H1 (cell line): ENCODE measurements at regions not wholly inside any gene's neighbourhood (a gene's known extent, or its start where the extent isn't known, plus 50 kb on each side); places are given as distances from the start of the nearest gene placed in this dataset.

Experiments used
- CTCF ChIA-PET: fragments of 300-600 bp; sonication (Branson Sonifier 250); formaldehyde crosslinking; loops from one replicate; lab custom pipeline; 2021; ENCODE audit not compliant: partially characterized antibody; lab: Charles Lee
- POLR2A ChIA-PET: fragments of 300-600 bp; sonication (Branson Sonifier 250); formaldehyde crosslinking; loops from one replicate; lab custom pipeline; 2021; ENCODE audit warnings: inconsistent platforms; ENCODE audit not compliant: partially characterized antibody; lab: Charles Lee
- DNase-seq, 2 experiments: peaks; one replicate each; pipeline versions ENCODE4 v3.0.0 to v3.0.0-alpha.2; 2010 to 2022; ENCODE audit warnings: low spot score in 2 of 2, low read depth in 1 of 2, mixed read lengths in 1 of 2
- FAIRE-seq: peaks from 2 replicates; lab custom pipeline; 2011; peaks lifted over from hg19 to GRCh38; lab: Jason Lieb, UNC
- H2AFZ ChIP-seq: 2 replicates; pipeline ENCODE4 v1.8.1; 2012; ENCODE audit warnings: low read length, inconsistent platforms
- H2AK5ac ChIP-seq: 2 replicates; pipeline ENCODE4 v1.6.1; 2013; ENCODE audit warnings: low read depth, low read length
- H2BK120ac ChIP-seq: replicated peaks from 2 replicates; pipeline ENCODE3; 2013; ENCODE audit warnings: low read depth, low read length, inconsistent platforms
- H2BK12ac ChIP-seq: 2 replicates; pipeline ENCODE4 v1.6.1; 2013; ENCODE audit warnings: low read depth, low read length
- H2BK15ac ChIP-seq: 2 replicates; pipeline ENCODE4 v1.6.1; 2013; ENCODE audit warnings: low read length
- H2BK20ac ChIP-seq: 2 replicates; pipeline ENCODE4 v1.6.1; 2013; ENCODE audit warnings: low read length
- H2BK5ac ChIP-seq: 2 replicates; pipeline ENCODE4 v1.6.1; 2013; ENCODE audit warnings: low read depth, low read length
- H3K14ac ChIP-seq: 2 replicates; pipeline ENCODE4 v1.6.1; 2013; ENCODE audit warnings: inconsistent platforms; ENCODE audit not compliant: insufficient read length
- H3K18ac ChIP-seq: 2 replicates; pipeline ENCODE4 v1.6.1; 2013; ENCODE audit warnings: low read length; ENCODE audit errors: extremely low read depth
- H3K23ac ChIP-seq: 2 replicates; pipeline ENCODE4 v1.6.1; 2013; ENCODE audit warnings: inconsistent platforms; ENCODE audit not compliant: insufficient read length
- H3K23me2 ChIP-seq: 2 replicates; pipeline ENCODE4 v1.6.1; 2013; ENCODE audit warnings: low read depth, low read length
- H3K27ac ChIP-seq: 2 replicates; pipeline ENCODE4 v1.6.1; 2011; ENCODE audit warnings: low read depth, low read length, inconsistent platforms
- H3K27me3 ChIP-seq, 4 experiments: replicated peaks in 1 of 4; 1 replicate in 1 of 4; 2 replicates in 3 of 4; pipeline versions ENCODE4 v1.6.1 to v1.8.1; 2011 to 2013; ENCODE audit warnings: low read length in 3 of 4, mild to moderate bottlenecking in 3 of 4, inconsistent platforms in 2 of 4, mixed read lengths in 2 of 4, moderate library complexity in 1 of 4; ENCODE audit not compliant: control insufficient read depth in 3 of 4, insufficient read depth in 3 of 4; ENCODE audit errors: extremely low read depth in 1 of 4
- H3K36me3 ChIP-seq, 4 experiments: 2 replicates each; pipeline versions ENCODE4 v1.6.1 to v1.8.1; 2011 to 2013; ENCODE audit warnings: mild to moderate bottlenecking in 4 of 4, low read length in 3 of 4, moderate library complexity in 2 of 4, control low read depth in 1 of 4, inconsistent platforms in 1 of 4; ENCODE audit not compliant: insufficient read depth in 4 of 4, control insufficient read depth in 2 of 4
- H3K4ac ChIP-seq: replicated peaks from 2 replicates; pipeline ENCODE3; 2013; ENCODE audit warnings: low read length, low read depth, mixed read lengths, inconsistent platforms; ENCODE audit not compliant: insufficient read length
- H3K4me1 ChIP-seq, 4 experiments: replicated peaks in 1 of 4; 1 replicate in 1 of 4; 2 replicates in 3 of 4; pipeline versions ENCODE4 v1.6.1 to v1.8.1; 2011 to 2013; ENCODE audit warnings: low read length in 3 of 4, inconsistent platforms in 2 of 4, mixed read lengths in 1 of 4; ENCODE audit not compliant: insufficient read depth in 4 of 4, control insufficient read depth in 3 of 4
- H3K4me2 ChIP-seq, 2 experiments: 2 replicates each; pipeline versions ENCODE4 v1.6.1 to v1.8.1; 2011 to 2013; ENCODE audit warnings: low read depth in 2 of 2, low read length in 2 of 2, control low read depth in 1 of 2, inconsistent platforms in 1 of 2, mild to moderate bottlenecking in 1 of 2; ENCODE audit not compliant: insufficient read depth in 1 of 2
- H3K4me3 ChIP-seq, 4 experiments: fragments of 200-600, 300-600 bp in 1 of 4; sonication (generic), shearing (Covaris generic), sonication (Bioruptor Twin) in 1 of 4; 2 replicates each; pipeline versions ENCODE4 v1.5.1 to v1.8.1; 2011 to 2016; ENCODE audit warnings: low read length in 4 of 4, low read depth in 3 of 4, control low read depth in 2 of 4, inconsistent platforms in 2 of 4, mild to moderate bottlenecking in 2 of 4, mixed read lengths in 1 of 4, moderate library complexity in 1 of 4; ENCODE audit not compliant: insufficient read depth in 2 of 4; ENCODE audit errors: extremely low read depth in 1 of 4
- H3K56ac ChIP-seq: replicated peaks from 2 replicates; pipeline ENCODE3; 2013; ENCODE audit warnings: low read depth, mild to moderate bottlenecking, mixed read lengths, low read length, inconsistent platforms; ENCODE audit not compliant: insufficient read length
- H3K79me1 ChIP-seq: 2 replicates; pipeline ENCODE4 v1.6.1; 2013; ENCODE audit warnings: low read depth, low read length, control low read depth
- H3K79me2 ChIP-seq, 2 experiments: 2 replicates each; pipeline versions ENCODE4 v1.6.1 to v1.8.1; 2012 to 2013; ENCODE audit warnings: low read length in 2 of 2, mild to moderate bottlenecking in 2 of 2, inconsistent platforms in 1 of 2; ENCODE audit not compliant: insufficient read depth in 2 of 2, control insufficient read depth in 1 of 2
- H3K9ac ChIP-seq, 4 experiments: replicated peaks in 1 of 4; 1 replicate in 1 of 4; 2 replicates in 3 of 4; pipeline versions ENCODE4 v1.6.1 to v1.8.1; 2011 to 2013; ENCODE audit warnings: low read depth in 3 of 4, low read length in 3 of 4, control low read depth in 2 of 4, mild to moderate bottlenecking in 2 of 4, moderate library complexity in 2 of 4, inconsistent platforms in 1 of 4; ENCODE audit errors: extremely low read depth in 1 of 4
- H3K9me3 ChIP-seq, 2 experiments: 2 replicates each; pipeline versions ENCODE4 v1.6.1 to v1.8.1; 2012 to 2013; ENCODE audit warnings: mild to moderate bottlenecking in 2 of 2, moderate library complexity in 2 of 2, control low read depth in 1 of 2, inconsistent platforms in 1 of 2, low read depth in 1 of 2, low read length in 1 of 2, mixed read lengths in 1 of 2; ENCODE audit not compliant: insufficient read depth in 2 of 2
- H4K20me1 ChIP-seq, 2 experiments: replicated peaks in 1 of 2; 2 replicates each; pipeline versions ENCODE3 to v1.8.1; 2011 to 2013; ENCODE audit warnings: inconsistent platforms in 2 of 2, low read length in 2 of 2, mild to moderate bottlenecking in 1 of 2; ENCODE audit not compliant: insufficient read depth in 2 of 2, control insufficient read depth in 1 of 2
- H4K5ac ChIP-seq: 2 replicates; pipeline ENCODE4 v1.6.1; 2013; ENCODE audit warnings: low read length, low read depth, mixed read lengths, inconsistent platforms; ENCODE audit not compliant: insufficient read length
- H4K8ac ChIP-seq: 2 replicates; pipeline ENCODE4 v1.8.0; 2013; ENCODE audit warnings: mild to moderate bottlenecking, moderate library complexity, low read length, inconsistent platforms; ENCODE audit not compliant: insufficient read depth; ENCODE audit errors: extremely low read depth
- H4K91ac ChIP-seq: replicated peaks from 2 replicates; pipeline ENCODE3; 2013; ENCODE audit warnings: low read length, mixed read lengths, inconsistent platforms; ENCODE audit not compliant: insufficient read length
- BACH1 ChIP-seq: IDR thresholded peaks from 2 replicates; pipeline ENCODE4 v1.6.1; 2012; ENCODE audit warnings: low read length, improper control_type of control experiment
- EZH2 ChIP-seq: fragments of 200-600 bp; sonication (generic); IDR thresholded peaks from 2 replicates; pipeline ENCODE4 v1.7.1; 2012; ENCODE audit warnings: low read depth, mild to moderate bottlenecking, moderate library complexity, low read length, inconsistent platforms; ENCODE audit not compliant: severe bottlenecking
- POLR2AphosphoS5 ChIP-seq: IDR thresholded peaks from 2 replicates; pipeline ENCODE4 v1.6.1; 2011; ENCODE audit warnings: low read depth, low read length
- RBBP5 ChIP-seq: IDR thresholded peaks from 2 replicates; pipeline ENCODE4 v1.7.1; 2012; ENCODE audit warnings: low read depth, mild to moderate bottlenecking, inconsistent platforms, low read length, moderate library complexity, borderline replicate concordance
- SIX5 ChIP-seq: IDR thresholded peaks from 2 replicates; pipeline ENCODE4 v1.6.1; 2011; ENCODE audit warnings: mild to moderate bottlenecking, low read depth, low read length
- WGBS, 2 experiments: shearing (Covaris generic) in 1 of 2; methylation state at CpG; one replicate each; pipeline versions ENCODE4 v1.1.6 to v1.1.7; 2013 to 2015; ENCODE audit warnings: low lambda C conversion rate in 2 of 2, mixed read lengths in 2 of 2, inconsistent platforms in 1 of 2, low coverage in 1 of 2, missing lambda C conversion rate in 1 of 2; ENCODE audit not compliant: insufficient replicate concordance in 2 of 2, insufficient coverage in 1 of 2, insufficient read length in 1 of 2; ENCODE audit errors: extremely low coverage in 1 of 2, missing lambda C conversion rate in 1 of 2; 5-methylcytosine and 5-hydroxymethylcytosine counted together

GRCh38 chr4:18850867-18851266 lies 829.3 kb upstream of the LCORL start:
- Histone ChIP-seq H3K4ac (no peak overlapping the region), H3K23ac (no peak overlapping the region), H3K9ac (no peak overlapping the region), H3K4me2 (no peak overlapping the region), H4K91ac (no peak overlapping the region), H3K23me2 (no peaks in the 10 kb centered on the region; the same call in 1 of the 2 replicates), H3K4me1 (no peaks in the 10 kb centered on the region), H2AFZ (no peak overlapping the region), H3K27ac (no peak overlapping the region), H4K8ac (no peak overlapping the region), H3K18ac (no peak overlapping the region), H2BK15ac (no peak overlapping the region), H3K79me1 (no peaks in the 10 kb centered on the region), H3K36me3 (no peaks in the 10 kb centered on the region), H2BK12ac (no peak overlapping the region), H3K56ac (no peak overlapping the region), H3K9me3 (no peaks in the 10 kb centered on the region), H3K14ac (no peak overlapping the region), H4K5ac (no peak overlapping the region), H2AK5ac (no peak overlapping the region), H3K27me3 (no peaks in the 10 kb centered on the region), H3K4me3 (no peak overlapping the region), H2BK5ac (no peak overlapping the region), H3K79me2 (no peaks in the 10 kb centered on the region), H2BK20ac (no peak overlapping the region), H4K20me1 (no peaks in the 10 kb centered on the region), H2BK120ac (no peak overlapping the region)
- ChIA-PET CTCF (interaction anchor here (0.5 to 1.1 kb wide), 3 partner anchors 15 to 604 kb away, joined by 3 to 4 read pairs (median 3); no protein-coding TSS in a partner anchor), POLR2A (no interaction called here)
- DNase-seq (no peak), FAIRE-seq (no peak)
- WGBS, 2 experiments = 87% methylated on average over 2 of the region's 2 CpGs; no CpG with 5 or more reads in 1 of the 2 experiments
- TF ChIP-seq SIX5 = no peak
- no peak for TF ChIP-seq BACH1
- TF ChIP-seq RBBP5 = no peak
- no peak for TF ChIP-seq EZH2
- no peak for TF ChIP-seq POLR2AphosphoS5
